Activated T-cell treated with anti-CD3 and anti-CD28 coated beads, Interleukin-2, amount 50 U/mL, for 4 hours (primary cell): ENCODE measurements at regions not wholly inside any gene's neighbourhood (a gene's known extent, or its start where the extent isn't known, plus 50 kb on each side); places are given as distances from the start of the nearest gene placed in this dataset.

ENCODE experiments used
- ATAC-seq, 2 donors: fragments of 200-7000 bp; cut with Tn5 transposase; one replicate each; pipeline ENCODE4 v1.10.0; 2021
- DNase-seq: peaks from one replicate; pipeline ENCODE4 v3.0.0-alpha.2; 2020
- H3K27me3 Mint-ChIP-seq: one replicate; pipeline ENCODE4 v1.8.0; 2021; ENCODE audit warnings: low read depth, mixed read lengths
- H3K36me3 Mint-ChIP-seq: one replicate; pipeline ENCODE4 v1.8.0; 2022; ENCODE audit warnings: mixed read lengths; ENCODE audit not compliant: insufficient read depth
- H3K4me1 Mint-ChIP-seq: one replicate; pipeline ENCODE4 v1.8.0; 2021; ENCODE audit warnings: low read depth, mixed read lengths
- H3K4me3 Mint-ChIP-seq: one replicate; pipeline ENCODE4 v1.8.0; 2021; ENCODE audit warnings: mild to moderate bottlenecking, moderate library complexity, mixed read lengths
- H3K9me3 Mint-ChIP-seq: one replicate; pipeline ENCODE4 v1.8.0; 2021; ENCODE audit warnings: mixed read lengths

DNA sequence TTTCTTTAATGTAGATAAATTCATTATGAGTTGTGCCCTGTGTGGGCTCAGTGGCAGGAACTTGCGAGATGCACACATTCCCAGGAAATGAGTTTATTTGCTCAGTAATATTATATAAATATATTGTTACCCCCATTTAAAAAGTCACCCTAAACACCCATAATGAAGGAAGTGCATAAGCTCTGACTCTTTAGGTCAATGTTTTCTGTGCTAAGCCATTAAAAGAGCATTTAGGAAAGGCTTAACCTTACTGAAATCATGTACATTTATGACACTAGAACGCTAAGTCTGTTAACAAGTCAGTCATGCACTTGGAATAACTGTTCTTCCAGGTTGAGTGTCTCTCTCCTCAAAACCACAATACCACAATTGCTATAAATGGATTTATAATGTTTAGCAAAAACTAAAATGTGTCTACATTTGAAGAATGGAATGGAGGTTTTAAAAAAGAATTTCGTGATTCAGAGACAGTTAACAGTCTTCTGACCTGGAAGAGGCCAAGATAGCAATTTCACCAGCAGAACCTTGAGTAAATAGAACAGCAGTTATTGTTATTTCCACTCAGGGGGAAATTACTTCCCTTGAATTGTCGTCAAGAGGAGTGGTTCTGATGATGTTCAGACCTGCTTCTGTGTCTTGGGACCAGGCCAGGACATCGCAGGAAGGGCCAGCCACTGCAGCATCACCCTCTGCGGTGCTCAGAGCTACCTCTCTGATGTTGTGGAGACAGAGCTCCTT lies 91.1 kb upstream of the VEGFC start:
- H3K9me3 Mint-ChIP-seq: no peaks in the 10 kb centered on the region
- H3K36me3 Mint-ChIP-seq: no peaks in the 10 kb centered on the region
- H3K4me3 Mint-ChIP-seq: no peak overlapping the region
- DNase-seq: no peak
- no peak for ATAC-seq
- no peaks in the 10 kb centered on the region for H3K27me3 Mint-ChIP-seq
- H3K4me1 Mint-ChIP-seq: no peaks in the 10 kb centered on the region

DNA sequence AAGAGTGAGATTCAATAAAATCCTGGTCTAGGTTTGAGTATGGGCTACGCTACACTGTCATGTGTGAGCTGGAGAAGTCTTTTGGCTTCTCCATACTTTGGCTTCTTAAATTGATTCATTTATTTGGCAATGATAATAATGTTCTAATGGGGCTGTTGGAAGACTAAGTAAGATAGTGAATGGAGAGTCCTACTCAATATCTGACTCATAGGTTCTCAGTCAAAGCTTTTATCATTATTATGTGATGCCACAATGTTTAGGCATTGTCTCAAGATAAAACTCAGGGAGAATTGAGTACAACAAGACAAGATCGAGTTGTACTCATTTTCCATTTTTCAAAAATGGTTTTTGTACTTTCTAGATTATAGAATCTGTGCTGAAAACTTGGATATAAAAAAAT lies 92.5 kb upstream of the VEGFC start:
- ATAC-seq (no peak), DNase-seq (no peak)
- H3K27me3 Mint-ChIP-seq: no peaks in the 10 kb centered on the region
- H3K4me1 Mint-ChIP-seq: no peaks in the 10 kb centered on the region
- H3K9me3 Mint-ChIP-seq: no peaks in the 10 kb centered on the region
- H3K36me3 Mint-ChIP-seq: no peaks in the 10 kb centered on the region
- no peak overlapping the region for H3K4me3 Mint-ChIP-seq

DNA sequence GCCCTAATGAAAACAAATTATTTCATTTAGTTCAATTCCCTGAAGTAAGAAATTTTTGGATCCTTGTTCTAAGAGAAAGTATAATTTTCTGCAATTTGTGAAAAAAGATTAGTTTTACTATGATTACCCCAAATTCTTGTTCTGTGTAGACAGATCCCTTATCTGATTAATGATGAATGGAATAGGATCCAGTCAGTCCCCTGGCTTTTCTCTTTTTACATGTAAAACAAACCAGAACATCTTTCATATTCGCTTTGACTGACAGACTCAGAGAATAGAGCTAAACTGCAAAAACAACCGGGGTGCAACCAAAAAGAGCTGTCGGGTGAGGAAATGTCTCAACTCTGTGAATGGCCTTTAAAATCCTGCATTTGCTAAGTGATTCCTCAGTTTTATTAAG lies 93.4 kb upstream of the VEGFC start:
- Mint-ChIP-seq H3K4me3 (no peak overlapping the region), H3K9me3 (no peaks in the 10 kb centered on the region), H3K36me3 (no peaks in the 10 kb centered on the region), H3K4me1 (no peaks in the 10 kb centered on the region), H3K27me3 (no peaks in the 10 kb centered on the region)
- DNase-seq (no peak), ATAC-seq (no peak)

DNA sequence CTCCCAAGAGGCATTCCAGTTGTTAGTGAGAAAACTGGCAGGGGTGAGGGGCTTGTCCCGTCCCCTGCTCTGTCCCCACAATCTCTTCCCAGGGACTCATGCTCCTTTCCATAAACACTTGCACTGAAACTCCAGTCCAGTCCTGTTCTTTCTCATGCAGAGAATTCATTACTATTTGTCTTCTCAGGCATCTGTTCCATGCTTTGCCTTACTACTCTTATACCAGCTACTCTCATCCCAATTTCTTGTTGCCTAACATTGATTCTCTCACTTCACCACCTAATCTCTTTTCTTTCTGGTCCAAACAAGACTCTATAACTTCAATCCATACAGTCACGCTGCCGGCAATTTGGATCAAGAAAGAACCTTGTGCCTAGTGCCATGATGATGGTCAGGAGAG lies 97.1 kb upstream of the VEGFC start:
- H3K36me3 Mint-ChIP-seq: no peaks in the 10 kb centered on the region
- DNase-seq (no peak), ATAC-seq (no peak)
- H3K9me3 Mint-ChIP-seq: no peaks in the 10 kb centered on the region
- no peaks in the 10 kb centered on the region for H3K4me1 Mint-ChIP-seq
- no peaks in the 10 kb centered on the region for H3K27me3 Mint-ChIP-seq
- no peak overlapping the region for H3K4me3 Mint-ChIP-seq

DNA sequence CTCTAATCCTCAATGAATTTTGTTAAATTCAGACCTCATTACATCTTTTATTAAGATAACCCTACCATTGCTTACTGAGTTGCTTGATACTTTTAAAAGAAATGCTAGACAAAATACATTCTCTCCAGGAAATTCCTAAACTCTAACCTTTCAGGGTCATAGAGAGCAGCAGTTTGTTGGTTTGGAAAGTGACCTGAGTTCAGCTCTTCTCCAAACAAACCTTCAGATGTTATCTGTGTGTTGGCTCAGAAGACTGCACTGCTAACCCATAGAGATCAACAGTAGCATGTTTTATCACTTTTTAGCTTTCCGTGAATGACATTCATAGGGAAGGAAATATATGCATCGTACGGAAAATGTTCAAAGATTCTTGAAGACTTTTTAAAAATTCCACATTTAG lies 101.8 kb upstream of the VEGFC start:
- H3K4me3 Mint-ChIP-seq: no peak overlapping the region

DNA sequence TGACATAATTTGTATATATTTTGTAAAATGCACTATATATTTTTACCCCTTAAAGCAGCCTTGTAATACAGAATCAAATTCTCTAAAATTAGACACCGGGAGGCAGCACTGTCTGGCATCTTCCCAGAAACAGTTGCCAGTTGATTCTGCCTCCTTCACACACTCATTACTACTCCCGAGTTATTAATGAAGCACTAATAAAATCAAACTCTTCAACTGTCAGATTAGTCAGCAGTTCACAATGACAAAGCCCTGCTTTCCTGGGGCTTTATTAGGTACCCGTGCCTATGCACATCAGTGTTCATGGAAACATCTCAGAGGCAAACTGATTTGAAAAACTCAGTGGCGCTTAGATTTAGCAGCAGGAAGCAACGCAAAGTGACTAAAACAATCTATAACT lies 103.5 kb upstream of the VEGFC start:
- H3K4me3 Mint-ChIP-seq: no peak overlapping the region
- no peaks in the 10 kb centered on the region for H3K4me1 Mint-ChIP-seq
- no peaks in the 10 kb centered on the region for H3K36me3 Mint-ChIP-seq
- no peaks in the 10 kb centered on the region for H3K27me3 Mint-ChIP-seq
- no peak for ATAC-seq
- peaks cover 4% of the 10 kb centered on the region for H3K9me3 Mint-ChIP-seq
- DNase-seq: no peak

More for the DNA sequence above, 101.8 kb upstream of the VEGFC start:
- Mint-ChIP-seq H3K27me3 (no peaks in the 10 kb centered on the region), H3K36me3 (no peaks in the 10 kb centered on the region), H3K4me1 (no peaks in the 10 kb centered on the region), H3K9me3 (peaks cover 4% of the 10 kb centered on the region)
- ATAC-seq: no peak
- no peak for DNase-seq

DNA sequence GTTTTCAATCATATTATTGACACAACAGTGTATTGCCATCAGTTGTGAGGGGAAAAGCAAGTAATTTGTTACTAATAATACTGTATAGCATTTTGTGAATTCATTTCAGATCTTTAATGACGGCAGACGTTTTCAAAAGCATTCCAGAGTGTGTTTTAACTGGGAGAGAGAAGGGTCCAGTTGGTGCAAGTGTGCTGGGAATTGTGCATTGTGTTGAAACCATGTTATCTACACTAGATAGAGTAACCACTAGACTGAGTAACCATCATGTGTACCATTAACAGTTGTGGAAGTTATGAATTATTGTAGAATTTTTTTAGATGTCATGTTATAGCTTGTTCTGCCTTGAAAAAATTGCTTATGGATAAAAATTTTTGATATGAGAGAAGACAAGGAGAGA lies 104.5 kb upstream of the VEGFC start:
- ATAC-seq: no peak
- H3K27me3 Mint-ChIP-seq: no peaks in the 10 kb centered on the region
- no peak overlapping the region for H3K4me3 Mint-ChIP-seq
- no peaks in the 10 kb centered on the region for H3K4me1 Mint-ChIP-seq
- no peaks in the 10 kb centered on the region for H3K36me3 Mint-ChIP-seq
- peaks cover 4% of the 10 kb centered on the region for H3K9me3 Mint-ChIP-seq
- DNase-seq: no peak

DNA sequence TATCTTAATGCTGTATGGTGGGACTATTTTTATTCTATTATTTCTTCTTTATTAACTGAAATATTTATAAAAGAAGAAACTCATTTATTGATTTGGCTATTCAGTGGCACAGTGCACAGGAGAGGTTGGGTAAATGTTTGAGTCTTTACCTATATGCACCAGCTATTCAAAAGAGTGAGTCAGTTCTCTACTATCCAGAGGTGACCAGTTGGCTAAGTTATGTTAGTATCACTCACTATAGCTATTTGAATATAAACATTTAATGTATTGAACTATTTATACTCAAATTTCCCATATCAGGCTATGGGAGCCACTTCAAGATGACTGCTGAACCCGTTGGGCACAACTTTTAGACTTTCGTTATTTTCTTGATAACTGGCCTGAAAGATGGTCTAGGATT lies 106.1 kb upstream of the VEGFC start:
- no peaks in the 10 kb centered on the region for H3K36me3 Mint-ChIP-seq
- no peaks in the 10 kb centered on the region for H3K4me1 Mint-ChIP-seq
- no peak for DNase-seq
- no peaks in the 10 kb centered on the region for H3K27me3 Mint-ChIP-seq
- ATAC-seq: no peak
- H3K9me3 Mint-ChIP-seq: peaks cover 4% of the 10 kb centered on the region
- no peak overlapping the region for H3K4me3 Mint-ChIP-seq

DNA sequence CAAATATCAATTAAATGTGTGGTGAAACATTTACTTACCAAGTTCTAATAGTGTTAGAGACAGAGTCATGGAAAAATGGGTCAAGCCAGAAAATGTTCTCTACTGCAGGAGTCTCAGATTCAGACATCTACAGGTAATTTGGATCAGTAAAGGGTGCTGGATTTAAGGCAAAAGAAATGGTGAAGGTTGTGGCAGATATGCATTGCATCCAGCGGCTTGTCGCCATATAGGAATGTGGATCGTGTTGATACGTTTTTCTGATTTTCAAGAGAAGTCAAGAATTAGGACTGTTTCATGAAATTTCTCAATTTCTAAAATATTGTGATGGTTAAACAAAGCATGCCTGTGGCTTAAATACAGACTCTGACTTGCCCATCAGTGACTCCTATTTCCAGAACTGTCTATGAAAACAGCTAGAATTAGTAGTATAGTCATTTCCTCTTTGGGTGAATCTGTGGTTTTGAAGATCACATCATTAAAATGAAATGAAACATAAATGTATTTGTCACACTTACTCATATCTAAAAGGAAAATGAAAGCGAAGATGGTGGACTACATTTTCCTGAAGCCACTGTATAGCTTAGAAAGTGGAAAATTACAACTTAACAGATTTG lies 110.1 kb upstream of the VEGFC start:
- Mint-ChIP-seq H3K36me3 (no peaks in the 10 kb centered on the region), H3K27me3 (no peaks in the 10 kb centered on the region), H3K9me3 (no peaks in the 10 kb centered on the region), H3K4me1 (no peaks in the 10 kb centered on the region), H3K4me3 (no peak overlapping the region)
- ATAC-seq: peak; percentile 80 to 81
- no peak for DNase-seq

DNA sequence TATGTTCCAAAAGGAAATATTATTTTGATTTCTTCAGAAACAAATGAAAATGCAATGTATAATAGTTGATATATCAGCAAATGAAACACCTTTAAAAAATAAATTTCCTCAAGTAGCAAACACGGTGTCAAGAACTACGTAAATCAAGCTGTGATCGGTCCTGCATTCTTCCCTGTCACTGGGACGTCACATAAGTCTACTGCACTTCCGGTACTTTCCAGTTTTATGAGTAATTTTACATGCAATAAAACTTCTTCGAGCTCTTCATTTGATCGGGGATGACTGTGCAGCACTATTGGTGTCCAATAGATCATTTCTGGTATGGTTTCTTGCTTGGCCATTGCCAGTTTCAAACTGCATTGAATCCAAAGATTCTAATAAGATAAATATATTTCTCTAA lies 114.0 kb upstream of the VEGFC start:
- no peaks in the 10 kb centered on the region for H3K9me3 Mint-ChIP-seq
- no peaks in the 10 kb centered on the region for H3K4me1 Mint-ChIP-seq
- no peak for DNase-seq
- no peak for ATAC-seq
- no peaks in the 10 kb centered on the region for H3K27me3 Mint-ChIP-seq
- no peaks in the 10 kb centered on the region for H3K36me3 Mint-ChIP-seq
- no peak overlapping the region for H3K4me3 Mint-ChIP-seq

DNA sequence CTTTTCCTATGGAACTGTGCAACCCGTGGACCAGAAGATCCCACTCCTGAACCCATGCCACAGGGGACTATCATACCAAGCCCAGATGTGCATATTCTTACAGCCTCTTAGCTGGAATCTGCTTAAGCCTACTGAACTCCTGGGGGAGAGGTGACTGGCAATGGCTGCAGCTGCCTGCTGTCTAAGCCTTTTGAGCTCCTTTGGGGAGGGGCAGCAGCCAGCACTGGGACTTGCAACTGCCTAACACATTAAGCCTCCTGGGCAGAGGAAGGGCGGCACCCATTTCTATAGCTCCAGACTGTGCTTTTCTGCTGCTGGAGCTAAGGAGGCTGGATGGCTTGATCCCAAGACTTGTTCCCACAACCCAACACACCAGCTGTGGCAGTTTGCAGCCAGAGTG lies 117.9 kb upstream of the VEGFC start:
- Mint-ChIP-seq H3K9me3 (peaks cover 14% of the 10 kb centered on the region), H3K36me3 (no peaks in the 10 kb centered on the region), H3K27me3 (no peaks in the 10 kb centered on the region), H3K4me1 (no peaks in the 10 kb centered on the region), H3K4me3 (no peak overlapping the region)
- ATAC-seq: no peak
- no peak for DNase-seq

DNA sequence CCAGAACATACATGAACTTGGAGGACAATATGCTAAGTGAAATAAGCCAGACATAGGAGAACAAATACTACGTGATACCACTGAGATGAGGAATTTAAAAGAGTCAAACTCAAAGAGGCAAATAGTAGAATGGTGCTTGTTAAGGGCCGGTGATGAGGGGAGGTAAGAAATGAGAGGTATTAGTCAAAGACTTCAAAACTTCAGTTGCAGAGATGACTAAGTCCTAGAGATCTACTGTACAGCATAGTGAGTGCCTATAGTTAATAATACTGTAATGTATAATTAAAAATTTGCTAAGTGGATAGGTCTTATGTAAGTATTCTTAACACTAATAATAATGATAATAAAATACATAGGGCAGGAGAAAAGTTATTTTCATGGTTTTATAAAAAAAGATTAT lies 126.9 kb upstream of the VEGFC start:
- peaks cover 4% of the 10 kb centered on the region for H3K9me3 Mint-ChIP-seq
- H3K36me3 Mint-ChIP-seq: no peaks in the 10 kb centered on the region
- H3K4me1 Mint-ChIP-seq: no peaks in the 10 kb centered on the region
- H3K4me3 Mint-ChIP-seq: no peak overlapping the region
- no peak for ATAC-seq
- no peaks in the 10 kb centered on the region for H3K27me3 Mint-ChIP-seq
- DNase-seq: no peak

DNA sequence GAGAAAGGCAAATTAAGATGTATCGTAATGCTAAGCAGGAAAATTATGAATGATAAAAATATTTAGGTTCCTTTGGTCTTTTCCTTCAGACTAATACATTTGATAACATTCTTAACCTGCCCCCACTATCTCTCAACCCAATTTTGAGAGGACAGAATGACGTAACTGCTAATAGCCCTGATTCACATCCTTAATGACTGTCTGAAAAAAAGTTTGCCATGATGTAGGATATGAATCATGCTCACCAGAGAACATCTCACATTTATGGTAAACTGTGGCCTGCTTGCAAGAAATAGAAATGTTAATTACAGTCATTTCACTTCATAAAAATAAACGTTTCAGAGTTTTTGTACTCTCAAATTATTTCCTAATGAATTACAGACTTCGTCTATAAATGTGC lies 128.0 kb upstream of the VEGFC start:
- H3K4me3 Mint-ChIP-seq: no peak overlapping the region
- no peaks in the 10 kb centered on the region for H3K36me3 Mint-ChIP-seq
- DNase-seq: no peak
- peaks cover 3% of the 10 kb centered on the region for H3K9me3 Mint-ChIP-seq
- no peaks in the 10 kb centered on the region for H3K4me1 Mint-ChIP-seq
- H3K27me3 Mint-ChIP-seq: no peaks in the 10 kb centered on the region
- no peak for ATAC-seq

DNA sequence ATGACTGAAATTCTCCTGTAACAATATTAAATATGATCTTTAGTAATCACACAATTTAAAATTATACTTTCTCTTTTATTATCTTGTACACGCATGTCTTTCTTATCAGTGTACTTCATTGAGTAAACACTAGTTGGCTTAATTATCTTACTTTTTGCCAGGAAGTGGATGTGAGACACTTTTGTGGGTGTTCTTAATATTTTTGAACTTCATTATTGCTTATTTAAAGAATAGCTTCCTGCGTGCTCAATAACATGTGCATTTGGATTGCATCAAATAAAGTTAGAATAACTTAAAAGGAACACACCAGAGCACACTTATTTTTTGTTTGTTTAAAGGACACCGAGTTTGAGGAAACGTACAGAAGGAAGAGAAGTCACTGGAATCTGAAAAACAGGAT lies 128.5 kb upstream of the VEGFC start:
- no peak overlapping the region for H3K4me3 Mint-ChIP-seq
- H3K36me3 Mint-ChIP-seq: no peaks in the 10 kb centered on the region
- peaks cover 3% of the 10 kb centered on the region for H3K9me3 Mint-ChIP-seq
- DNase-seq (no peak), ATAC-seq (no peak)
- no peaks in the 10 kb centered on the region for H3K27me3 Mint-ChIP-seq
- H3K4me1 Mint-ChIP-seq: no peaks in the 10 kb centered on the region

DNA sequence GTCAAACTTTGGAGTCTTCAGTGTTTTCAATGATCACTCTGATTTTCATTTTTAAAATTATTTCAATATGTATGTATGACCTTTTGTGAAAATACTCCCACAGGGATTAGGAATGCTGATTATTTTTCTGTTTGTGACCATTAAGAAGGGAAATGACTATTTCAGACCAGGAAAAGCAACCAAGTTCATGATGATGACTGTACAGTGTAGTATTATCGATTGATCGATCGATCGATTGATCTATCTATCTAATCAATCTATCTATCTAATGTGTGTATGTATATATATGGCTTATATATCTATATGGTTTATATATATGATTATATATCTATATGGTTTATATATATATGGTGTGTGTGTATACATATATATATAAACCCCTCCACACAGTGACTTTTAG lies 131.5 kb upstream of the VEGFC start:
- no peaks in the 10 kb centered on the region for H3K36me3 Mint-ChIP-seq
- no peak overlapping the region for H3K4me3 Mint-ChIP-seq
- no peaks in the 10 kb centered on the region for H3K4me1 Mint-ChIP-seq
- ATAC-seq (no peak), DNase-seq (no peak)
- no peaks in the 10 kb centered on the region for H3K9me3 Mint-ChIP-seq
- no peaks in the 10 kb centered on the region for H3K27me3 Mint-ChIP-seq
